Astrocyte of the spinal cord (primary cell): ENCODE measurements at regions not wholly inside any gene's neighbourhood (a gene's known extent, or its start where the extent isn't known, plus 50 kb on each side); places are given as distances from the start of the nearest gene placed in this dataset.

ENCODE experiments used
- DNase-seq: peaks from one replicate; pipeline ENCODE4 v3.0.0; 2011; ENCODE audit warnings: low read depth, low spot score
- H3K4me3 ChIP-seq: 2 replicates; pipeline ENCODE4 v1.5.1; 2011; ENCODE audit warnings: low read depth, mild to moderate bottlenecking, low read length, moderate library complexity
- CTCF ChIP-seq: IDR thresholded peaks from 2 replicates; pipeline ENCODE4 v1.5.1; 2012; ENCODE audit warnings: low read depth, mild to moderate bottlenecking, low read length, inconsistent platforms
- in situ Hi-C: cut with HindIII; loops from 2 replicates; pipeline ENCODE4 v1.10.0; 2017; ENCODE audit warnings: low sequenced_read_pairs

GRCh38 chr11:130782361-130783222, 133.7 kb downstream of the SNX19 start:
- TF ChIP-seq CTCF: no peak
- DNase-seq: peak; percentile 88
- in situ Hi-C loops: no loop called here
- no peak overlapping the region for H3K4me3 ChIP-seq

- TF ChIP-seq CTCF: no peak
- in situ Hi-C loops: no loop called here
- H3K4me3 ChIP-seq: no peak overlapping the region
- no peak for DNase-seq
Measured at GRCh38 chr11:130783323-130783722, 133.0 kb downstream of the SNX19 start.

GRCh38 chr11:130785380-130786116, 130.7 kb downstream of the SNX19 start:
- in situ Hi-C loops: no loop called here

GRCh38 chr11:130786586-130786985, 129.7 kb downstream of the SNX19 start:
- no peak overlapping the region for H3K4me3 ChIP-seq
- no peak for DNase-seq
- TF ChIP-seq CTCF: no peak
- in situ Hi-C loops: no loop called here

More at GRCh38 chr11:130785380-130786116, 130.7 kb downstream of the SNX19 start:
- TF ChIP-seq CTCF: no peak
- H3K4me3 ChIP-seq: no peak overlapping the region
- peak; percentile 77 for DNase-seq

GRCh38 chr11:130787092-130787616, 129.1 kb downstream of the SNX19 start:
- in situ Hi-C loops: no loop called here
- no peak for DNase-seq
- no peak overlapping the region for H3K4me3 ChIP-seq
- no peak for TF ChIP-seq CTCF

GRCh38 chr11:130787973-130788570, 128.2 kb downstream of the SNX19 start:
- H3K4me3 ChIP-seq: no peak overlapping the region
- in situ Hi-C loops: no loop called here
- TF ChIP-seq CTCF: no peak
- no peak for DNase-seq
